GM12864 (cell line): ENCODE measurements at regions not wholly inside any gene's neighbourhood (a gene's known extent, or its start where the extent isn't known, plus 50 kb on each side); places are given as distances from the start of the nearest gene placed in this dataset.

Experiments
- DNase-seq: peaks from one replicate; pipeline ENCODE4 v3.0.0-alpha.2; 2011; ENCODE audit warnings: low read depth
- H3K4me3 ChIP-seq: 2 replicates; pipeline ENCODE4 v1.5.1; 2011; ENCODE audit warnings: mild to moderate bottlenecking, low read depth, low read length, control low read depth
- TF ChIP-seq, protein P1 (sequence below): IDR thresholded peaks from 2 replicates; pipeline ENCODE4 v1.5.1; 2011; ENCODE audit warnings: low read depth, mild to moderate bottlenecking, moderate library complexity, low read length, control low read depth, inconsistent platforms; ENCODE audit errors: missing control alignments

DNA sequence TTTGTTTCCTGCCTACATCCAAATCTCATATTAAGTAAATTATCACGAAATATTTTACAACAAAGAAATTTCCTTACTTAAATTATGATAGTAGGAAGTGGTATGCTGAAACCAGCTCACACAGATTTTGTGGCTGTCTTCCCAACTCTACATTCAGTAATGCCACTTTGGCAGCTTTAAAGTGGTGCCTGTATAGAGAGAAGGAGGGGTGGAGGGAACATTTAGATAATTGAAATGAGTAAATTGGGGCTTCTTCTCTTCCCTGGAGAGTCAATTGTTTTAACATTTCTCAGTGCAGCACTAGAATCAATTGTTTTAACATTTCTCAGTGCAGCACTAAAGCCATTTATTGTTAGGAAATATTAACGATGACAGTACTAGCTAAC, 1323.1 kb downstream of the PCDH7 start:
- H3K4me3 ChIP-seq: no peak overlapping the region
- no peak for DNase-seq
- TF ChIP-seq, protein P1, sequence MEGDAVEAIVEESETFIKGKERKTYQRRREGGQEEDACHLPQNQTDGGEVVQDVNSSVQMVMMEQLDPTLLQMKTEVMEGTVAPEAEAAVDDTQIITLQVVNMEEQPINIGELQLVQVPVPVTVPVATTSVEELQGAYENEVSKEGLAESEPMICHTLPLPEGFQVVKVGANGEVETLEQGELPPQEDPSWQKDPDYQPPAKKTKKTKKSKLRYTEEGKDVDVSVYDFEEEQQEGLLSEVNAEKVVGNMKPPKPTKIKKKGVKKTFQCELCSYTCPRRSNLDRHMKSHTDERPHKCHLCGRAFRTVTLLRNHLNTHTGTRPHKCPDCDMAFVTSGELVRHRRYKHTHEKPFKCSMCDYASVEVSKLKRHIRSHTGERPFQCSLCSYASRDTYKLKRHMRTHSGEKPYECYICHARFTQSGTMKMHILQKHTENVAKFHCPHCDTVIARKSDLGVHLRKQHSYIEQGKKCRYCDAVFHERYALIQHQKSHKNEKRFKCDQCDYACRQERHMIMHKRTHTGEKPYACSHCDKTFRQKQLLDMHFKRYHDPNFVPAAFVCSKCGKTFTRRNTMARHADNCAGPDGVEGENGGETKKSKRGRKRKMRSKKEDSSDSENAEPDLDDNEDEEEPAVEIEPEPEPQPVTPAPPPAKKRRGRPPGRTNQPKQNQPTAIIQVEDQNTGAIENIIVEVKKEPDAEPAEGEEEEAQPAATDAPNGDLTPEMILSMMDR: no peak

DNA sequence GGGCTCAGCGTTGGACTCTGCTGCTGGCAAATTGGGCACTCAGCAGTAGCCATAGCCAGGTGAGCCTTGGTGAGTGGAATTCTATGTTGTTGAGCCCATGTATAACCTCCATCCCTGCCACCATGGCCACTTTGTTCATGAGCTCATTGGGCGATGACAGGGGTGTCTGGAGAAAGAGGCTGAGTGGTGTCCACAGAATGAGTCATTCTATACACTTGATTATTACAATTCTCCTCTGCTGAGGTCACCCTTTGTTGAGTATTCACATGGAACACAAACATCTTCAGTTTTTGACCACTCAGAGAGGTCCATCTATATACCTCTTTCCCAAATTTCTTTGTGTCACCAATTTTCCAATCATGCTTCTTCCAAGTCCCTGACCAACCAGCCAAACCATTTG, 1341.7 kb downstream of the PCDH7 start:
- TF ChIP-seq, protein P1: no peak
- H3K4me3 ChIP-seq: no peak overlapping the region
- DNase-seq: no peak

DNA sequence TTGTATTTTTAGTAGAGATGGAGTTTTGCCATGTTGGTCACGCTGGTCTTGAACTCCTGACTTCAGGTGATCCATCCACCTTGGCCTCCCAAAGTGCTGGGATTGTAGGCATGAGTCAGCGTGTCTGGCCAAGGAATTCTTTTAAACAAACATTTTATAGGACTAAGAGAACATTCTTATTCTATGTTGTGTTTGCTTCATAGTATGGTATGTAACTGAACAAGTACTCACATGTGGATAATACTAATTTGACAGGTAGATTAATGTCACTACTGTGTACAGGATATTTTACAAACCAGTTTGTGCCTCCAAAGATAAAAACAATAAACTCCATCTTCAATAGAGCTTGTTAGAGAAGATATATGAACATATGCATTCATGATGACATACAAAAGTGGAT, 1353.4 kb downstream of the PCDH7 start:
- H3K4me3 ChIP-seq: no peak overlapping the region
- TF ChIP-seq, protein P1: no peak
- no peak for DNase-seq

DNA sequence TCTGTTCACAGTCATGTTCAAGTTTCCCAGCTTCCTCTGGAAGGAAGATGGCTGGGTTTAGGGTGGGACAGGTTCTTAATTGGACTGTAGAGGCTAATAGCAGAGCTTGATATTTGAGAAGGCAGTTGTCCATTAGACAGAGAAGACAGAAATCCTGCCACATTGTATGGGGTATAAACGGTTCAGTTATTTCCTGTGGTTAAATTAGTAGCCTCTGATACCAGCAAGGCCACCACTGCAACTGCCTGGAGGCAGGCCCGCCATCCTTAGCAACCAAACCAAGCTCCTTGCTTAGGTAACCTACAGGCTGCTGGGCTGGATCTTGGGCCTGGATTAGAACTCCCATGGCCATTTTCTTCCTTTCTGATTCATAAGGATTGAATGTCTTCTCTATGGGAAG, 1367.0 kb downstream of the PCDH7 start:
- no peak for DNase-seq
- TF ChIP-seq, protein P1: no peak
- H3K4me3 ChIP-seq: no peak overlapping the region

DNA sequence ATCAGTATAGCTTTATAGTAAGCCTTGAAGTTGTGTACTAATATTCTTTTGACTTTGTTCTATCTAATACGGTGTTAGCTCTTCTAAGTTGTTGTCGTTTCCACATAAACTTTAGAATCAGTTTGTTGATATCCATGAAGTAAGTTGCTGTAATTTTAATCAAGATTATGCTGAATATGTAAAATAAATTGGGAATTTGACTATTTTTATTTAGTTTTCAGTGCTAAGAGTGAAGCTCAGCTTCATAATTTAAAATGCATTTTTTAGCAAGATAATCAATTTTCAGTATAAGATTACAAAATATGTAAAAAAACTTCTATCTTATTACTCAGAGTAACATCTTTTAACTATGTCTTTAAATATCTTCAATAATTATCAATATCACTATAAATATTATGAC, 1374.8 kb downstream of the PCDH7 start:
- DNase-seq: no peak
- H3K4me3 ChIP-seq: no peak overlapping the region
- TF ChIP-seq, protein P1: no peak

DNA sequence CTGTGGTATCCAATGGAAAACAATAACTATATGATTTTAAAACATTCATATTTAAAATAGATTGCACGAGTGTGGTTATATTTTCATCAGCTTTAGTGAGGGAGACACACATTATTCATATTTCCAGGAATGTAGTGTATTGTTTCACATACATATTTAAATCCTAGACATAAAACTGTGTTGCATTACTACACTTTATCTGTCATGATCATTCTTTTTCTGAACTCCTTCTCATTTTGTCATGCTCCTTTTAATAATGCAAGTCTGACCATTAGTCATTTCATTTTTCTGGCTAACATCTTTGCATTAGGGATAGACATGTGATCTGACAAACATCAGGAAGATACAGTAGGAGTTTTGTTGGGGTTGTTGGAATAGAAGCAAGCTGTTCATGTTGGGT, 1382.7 kb downstream of the PCDH7 start:
- no peak overlapping the region for H3K4me3 ChIP-seq
- TF ChIP-seq, protein P1: no peak
- DNase-seq: no peak

DNA sequence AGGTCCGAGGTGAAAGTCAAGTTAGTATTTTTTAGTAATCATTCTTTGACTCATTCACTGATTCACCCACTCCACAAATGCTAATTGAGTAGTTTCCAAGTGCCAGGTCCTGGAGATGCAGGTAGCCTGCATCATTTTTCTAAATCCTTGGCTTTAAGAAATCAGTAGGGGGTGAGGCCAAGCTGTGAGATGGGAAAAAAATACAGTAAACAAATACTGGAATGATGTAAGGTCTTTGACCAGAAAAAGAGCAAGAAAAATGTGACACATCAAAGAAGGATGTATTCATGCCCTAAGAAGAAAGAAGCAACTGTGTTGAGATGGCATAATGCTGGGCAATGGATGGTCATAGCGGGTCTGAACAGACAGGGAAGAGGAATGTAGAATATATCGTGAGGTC, 1386.6 kb downstream of the PCDH7 start:
- DNase-seq: no peak

More for the DNA sequence above, 1386.6 kb downstream of the PCDH7 start:
- no peak overlapping the region for H3K4me3 ChIP-seq
- TF ChIP-seq, protein P1: no peak
